ENCODE measurements at regions not wholly inside any gene's neighbourhood (a gene's known extent, or its start where the extent isn't known, plus 50 kb on each side); places are given as distances from the start of the nearest gene placed in this dataset.

- TF ChIP-seq EZH2 (IDR thresholded peaks at IDR 0.05; ENCODE audit: insufficient read depth, low read length) (no peak), CTCF (IDR thresholded peaks at IDR 0.05; ENCODE audit: insufficient read depth, low read depth, low read length) (no peak)
These were observed 134.3 kb upstream of the ZNF92 start for GRCh38 chr7:65239324-65239706.
